ENCODE measurements at regions not wholly inside any gene's neighbourhood (a gene's known extent, or its start where the extent isn't known, plus 50 kb on each side); places are given as distances from the start of the nearest gene placed in this dataset.

DNA sequence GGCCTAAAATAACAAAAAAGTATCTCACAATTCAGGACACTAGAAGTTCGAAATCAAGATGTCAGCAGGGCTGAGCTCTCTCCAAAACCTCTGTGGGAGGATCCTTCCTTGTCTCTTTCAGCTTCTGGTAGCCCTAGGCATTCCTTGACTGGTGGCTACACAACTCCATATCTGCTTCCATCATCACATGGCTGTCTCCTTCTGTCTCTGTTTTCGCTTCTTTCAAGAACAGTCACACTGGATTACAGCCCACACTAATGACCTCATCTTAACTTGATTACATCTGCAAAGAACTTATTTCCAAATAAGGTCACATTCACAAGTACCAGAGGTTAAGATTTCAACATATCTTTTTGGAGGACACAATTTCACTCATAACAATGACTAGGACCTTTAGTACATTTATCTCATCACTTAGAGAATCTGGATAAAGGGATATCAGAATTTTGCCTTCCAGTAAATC is 275.2 kb downstream of the IRS1 start:
- Histone ChIP-seq H4K20me1 (ENCODE audit: control insufficient read depth, insufficient read depth, insufficient read length) (no peaks in the 10 kb centered on the region), H4K8ac (replicated peaks; ENCODE audit: insufficient read length, low read depth, low read length) (no peak overlapping the region), H3K27me3 (ENCODE audit: insufficient read depth, low read length) (no peaks in the 10 kb centered on the region), H3T11ph (ENCODE audit: low read length) (no peak overlapping the region), H3K23ac (ENCODE audit: insufficient read length, low read depth, low read length) (no peak overlapping the region), H3K4me2 (ENCODE audit: insufficient read depth, insufficient read length, low read length) (no peak overlapping the region), H3K79me2 (ENCODE audit: insufficient read depth, low read length) (no peaks in the 10 kb centered on the region), H2BK15ac (ENCODE audit: low read depth, low read length) (no peak overlapping the region), H2AFZ (ENCODE audit: low read length) (no peak overlapping the region), H3K9ac (ENCODE audit: extremely low read depth, insufficient read length, low read length) (no peak overlapping the region), H2AK5ac (ENCODE audit: insufficient read length, low read length) (no peak overlapping the region), H3K14ac (ENCODE audit: insufficient read depth, low read length) (no peak overlapping the region), H3K4ac (ENCODE audit: low read depth, low read length) (no peak overlapping the region), H3K27ac (ENCODE audit: insufficient read length, low read depth, low read length) (no peak overlapping the region), H3K4me1 (ENCODE audit: insufficient read depth, low read length) (no peaks in the 10 kb centered on the region), H3K56ac (ENCODE audit: insufficient read length, low read depth, low read length) (no peak overlapping the region), H3K23me2 (ENCODE audit: insufficient read length, low read depth, low read length, poor library complexity, severe bottlenecking) (no peaks in the 10 kb centered on the region), H4K5ac (ENCODE audit: insufficient read length, low read depth, low read length) (no peak overlapping the region), H3K9me3 (ENCODE audit: control insufficient read depth, low read depth, low read length) (no peaks in the 10 kb centered on the region), H2BK20ac (ENCODE audit: low read depth, low read length, poor library complexity, severe bottlenecking) (no peak overlapping the region), H3K79me1 (ENCODE audit: insufficient read depth, low read depth, low read length, poor library complexity, severe bottlenecking) (no peaks in the 10 kb centered on the region), H2BK12ac (ENCODE audit: insufficient read length, low read depth, low read length) (no peak overlapping the region), H2BK5ac (ENCODE audit: insufficient read length, low read length) (no peak overlapping the region), H3K18ac (ENCODE audit: insufficient read length, low read depth, low read length) (no peak overlapping the region), H4K91ac (ENCODE audit: insufficient read length, low read depth, low read length) (no peak overlapping the region), H2BK120ac (ENCODE audit: low read depth, low read length, poor library complexity, severe bottlenecking) (no peak overlapping the region)
- TF ChIP-seq, protein P1, sequence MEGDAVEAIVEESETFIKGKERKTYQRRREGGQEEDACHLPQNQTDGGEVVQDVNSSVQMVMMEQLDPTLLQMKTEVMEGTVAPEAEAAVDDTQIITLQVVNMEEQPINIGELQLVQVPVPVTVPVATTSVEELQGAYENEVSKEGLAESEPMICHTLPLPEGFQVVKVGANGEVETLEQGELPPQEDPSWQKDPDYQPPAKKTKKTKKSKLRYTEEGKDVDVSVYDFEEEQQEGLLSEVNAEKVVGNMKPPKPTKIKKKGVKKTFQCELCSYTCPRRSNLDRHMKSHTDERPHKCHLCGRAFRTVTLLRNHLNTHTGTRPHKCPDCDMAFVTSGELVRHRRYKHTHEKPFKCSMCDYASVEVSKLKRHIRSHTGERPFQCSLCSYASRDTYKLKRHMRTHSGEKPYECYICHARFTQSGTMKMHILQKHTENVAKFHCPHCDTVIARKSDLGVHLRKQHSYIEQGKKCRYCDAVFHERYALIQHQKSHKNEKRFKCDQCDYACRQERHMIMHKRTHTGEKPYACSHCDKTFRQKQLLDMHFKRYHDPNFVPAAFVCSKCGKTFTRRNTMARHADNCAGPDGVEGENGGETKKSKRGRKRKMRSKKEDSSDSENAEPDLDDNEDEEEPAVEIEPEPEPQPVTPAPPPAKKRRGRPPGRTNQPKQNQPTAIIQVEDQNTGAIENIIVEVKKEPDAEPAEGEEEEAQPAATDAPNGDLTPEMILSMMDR (conservative IDR thresholded peaks at IDR 0.05) = no peak
- Mint-ChIP-seq H3K27ac (no peak overlapping the region), H3K27me3 (ENCODE audit: low read depth) (no peaks in the 10 kb centered on the region; the same call in 1 of the 2 replicates), H3K4me1 (no peaks in the 10 kb centered on the region), H3K36me3 (ENCODE audit: insufficient read depth in 1 of 3, low read depth in 3 of 3) (peaks cover 1 to 10% (median 8%) of the 10 kb centered on the region in 3 experiments; a peak in 4 of 7 replicates), H3K9me3 (peaks cover 7% of the 10 kb centered on the region in 2 experiments), H3K4me3 (no peak overlapping the region)
- no peak for DNase-seq
- no CpG with 5 or more reads among the region's 2 CpGs for WGBS (ENCODE audit: extremely low coverage, insufficient read length, low lambda C conversion rate)

All from H9 (cell line).